ENCODE measurements at regions not wholly inside any gene's neighbourhood (a gene's known extent, or its start where the extent isn't known, plus 50 kb on each side); places are given as distances from the start of the nearest gene placed in this dataset.
"Not testable (repeated sequence)": the region's sequence is repeated elsewhere in the genome, so short reads cannot be mapped to it uniquely, and the experiment has no call there.

- DNase-seq = no peak
Measured at GRCh38 chr5:36392186-36392585, 90.5 kb upstream of the RANBP3L start.

- no peak for DNase-seq
Measured at GRCh38 chr5:36392818-36393217, 91.1 kb upstream of the RANBP3L start.

- no peak for DNase-seq
Measured at GRCh38 chr5:36393656-36394428, 92.1 kb upstream of the RANBP3L start.

- no peak for DNase-seq
Measured at GRCh38 chr5:36395260-36395659, 93.6 kb upstream of the RANBP3L start.

GRCh38 chr5:36395947-36396346 lies 94.2 kb upstream of the RANBP3L start:
- DNase-seq = not testable (repeated sequence)

- no peak for DNase-seq
Measured at GRCh38 chr5:36396640-36397039, 94.9 kb upstream of the RANBP3L start.

- DNase-seq = no peak
Measured at GRCh38 chr5:36397901-36398536, 96.3 kb upstream of the RANBP3L start.

- DNase-seq = no peak
Measured at GRCh38 chr5:36402512-36402906, 100.8 kb upstream of the RANBP3L start.

- no peak for DNase-seq
Measured at GRCh38 chr5:36403632-36404311, 102.1 kb upstream of the RANBP3L start.

GRCh38 chr5:36406023-36406422 lies 104.3 kb upstream of the RANBP3L start:
- DNase-seq = no peak

- no peak for DNase-seq
Measured at GRCh38 chr5:36407396-36407795, 105.7 kb upstream of the RANBP3L start.

- not testable (repeated sequence) for DNase-seq
Measured at GRCh38 chr5:36409711-36410110, 108.0 kb upstream of the RANBP3L start.

GRCh38 chr5:36410672-36411071 lies 109.0 kb upstream of the RANBP3L start:
- not testable (repeated sequence) for DNase-seq

- no peak for DNase-seq
Measured at GRCh38 chr5:36414869-36415282, 113.2 kb upstream of the RANBP3L start.

GRCh38 chr5:36416605-36417004 lies 114.9 kb upstream of the RANBP3L start:
- DNase-seq = no peak

- DNase-seq = no peak
Measured at GRCh38 chr5:36417221-36417620, 115.5 kb upstream of the RANBP3L start.

GRCh38 chr5:36417668-36418067 lies 116.0 kb upstream of the RANBP3L start:
- DNase-seq = no peak

GRCh38 chr5:36418152-36418979 lies 116.7 kb upstream of the RANBP3L start:
- no peak for DNase-seq

- no peak for DNase-seq
Measured at GRCh38 chr5:36421256-36421655, 119.6 kb upstream of the RANBP3L start.

- no peak for DNase-seq
Measured at GRCh38 chr5:36422952-36423351, 121.2 kb upstream of the RANBP3L start.

GRCh38 chr5:36423578-36424307 lies 122.0 kb upstream of the RANBP3L start:
- no peak for DNase-seq

GRCh38 chr5:36426070-36426469 lies 124.4 kb upstream of the RANBP3L start:
- DNase-seq = not testable (repeated sequence)
